Psoas muscle (tissue), 7 donors: ENCODE measurements at regions not wholly inside any gene's neighbourhood (a gene's known extent, or its start where the extent isn't known, plus 50 kb on each side); places are given as distances from the start of the nearest gene placed in this dataset.
"Not testable (repeated sequence)": the region's sequence is repeated elsewhere in the genome, so short reads cannot be mapped to it uniquely, and the experiment has no call there.

Experiments
- ATAC-seq, 4 donors: fragments of 200-7000 bp; cut with Tn5 transposase; one replicate each; pipeline ENCODE4 v1.9.1; 2020; ENCODE audit warnings: moderate library complexity in 3 of 4, mild to moderate bottlenecking in 2 of 4
- DNase-seq, 2 donors: peaks; one replicate each; pipeline ENCODE4 v3.0.0-alpha.2; 2020
- H3K27ac ChIP-seq: fragments of 200-600 bp; one replicate; pipeline ENCODE4 v1.8.0; 2022
- H3K27me3 ChIP-seq, 3 donors: fragments of 200-600 bp in 1 of 3; one replicate each; pipeline versions ENCODE4 v1.6.1 to v1.8.0; 2013 to 2022; ENCODE audit warnings: low read length in 2 of 3, mild to moderate bottlenecking in 2 of 3, moderate library complexity in 1 of 3; ENCODE audit not compliant: insufficient read depth in 3 of 3
- H3K36me3 ChIP-seq, 2 donors: fragments of 200-600 bp in 1 of 2; one replicate each; pipeline versions ENCODE4 v1.6.1 to v1.8.0; 2013 to 2022; ENCODE audit warnings: low read depth in 1 of 2, mild to moderate bottlenecking in 1 of 2, moderate library complexity in 1 of 2; ENCODE audit not compliant: insufficient read depth in 1 of 2
- H3K4me1 ChIP-seq: fragments of 200-600 bp; one replicate; pipeline ENCODE4 v1.8.0; 2022
- H3K4me3 ChIP-seq: fragments of 200-600 bp; one replicate; pipeline ENCODE4 v1.8.0; 2022; ENCODE audit warnings: mild to moderate bottlenecking
- H3K9me3 ChIP-seq: fragments of 200-600 bp; one replicate; pipeline ENCODE4 v1.8.0; 2022
- WGBS, 3 donors: extraction: QIAGEN DNeasy Blood & Tissue Kit; methylation state at CpG; one replicate each; pipeline versions ENCODE4 v1.1.6 to v1.1.7; 2013; 5-methylcytosine and 5-hydroxymethylcytosine counted together
- intact Hi-C, 2 donors: fragments of 100-400 bp; cut with DNase I; formaldehyde crosslinking; loops; one replicate each; pipeline versions ENCODE4 v1.11.0 to v1.14.2; 2022
- TF ChIP-seq, protein P1 (sequence below): fragments of 200-600 bp; IDR thresholded peaks from one replicate; pipeline ENCODE4 v1.8.0; 2022; ENCODE audit warnings: antibody characterized with exemption
- donor health status: healthy with polysubstance abuse.
- donor health status: DM: no; HTN: no; CAD: no; lungs with moderate emphysema.
- donor health status: Bipolar disorder and iron deficiency.
- donor health status: healthy.
- donor health status: DM: yes; HTN: yes; CAD: no.
- donor health status: DM: no; HTN: no; CAD: no.
- donor health status: DM: yes; HTN: yes; CAD: no.

DNA sequence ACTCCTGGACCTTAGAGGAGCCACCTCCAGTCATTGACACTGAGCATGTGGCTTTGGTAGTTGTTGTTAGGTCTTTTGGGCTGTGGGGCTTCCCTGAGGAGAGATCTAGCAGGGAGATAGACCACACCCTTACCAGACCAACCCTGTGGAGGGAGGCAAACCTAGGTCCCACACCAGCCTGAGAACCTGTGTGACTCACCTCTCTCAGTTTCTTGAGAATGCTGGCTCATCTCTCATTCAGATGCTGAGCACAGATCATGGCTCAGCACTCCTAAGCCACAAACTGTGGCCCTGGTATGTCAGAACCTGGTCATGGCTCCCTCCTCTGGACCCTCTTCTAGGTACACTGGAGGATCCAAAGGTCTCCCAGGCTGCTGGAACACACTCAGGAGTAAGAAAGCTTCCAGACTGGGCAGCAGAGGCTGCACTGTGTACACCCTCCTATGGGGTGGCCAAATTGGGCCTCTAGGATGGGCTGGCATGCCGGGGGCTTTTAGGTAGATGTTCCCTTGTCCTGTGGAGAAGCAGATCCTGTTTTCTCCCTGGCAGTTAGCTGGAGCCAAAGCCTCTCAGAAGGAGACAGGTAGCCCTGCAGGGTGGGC is 1294.5 kb downstream of the KHDRBS2 start:
- 65 to 77% (median 72%) methylated on average over 1 of the region's 1 CpG for WGBS, 3 donors
- H3K9me3 ChIP-seq, result no peaks in the 10 kb centered on the region
- intact Hi-C loops, result no loop called here
- DNase-seq, result no peak
- H3K27ac ChIP-seq, result no peak overlapping the region
- H3K4me1 ChIP-seq, result no peaks in the 10 kb centered on the region
- H3K4me3 ChIP-seq, result no peak overlapping the region
- no peaks in the 10 kb centered on the region for H3K27me3 ChIP-seq
- no peak for ATAC-seq
- TF ChIP-seq, protein P1, sequence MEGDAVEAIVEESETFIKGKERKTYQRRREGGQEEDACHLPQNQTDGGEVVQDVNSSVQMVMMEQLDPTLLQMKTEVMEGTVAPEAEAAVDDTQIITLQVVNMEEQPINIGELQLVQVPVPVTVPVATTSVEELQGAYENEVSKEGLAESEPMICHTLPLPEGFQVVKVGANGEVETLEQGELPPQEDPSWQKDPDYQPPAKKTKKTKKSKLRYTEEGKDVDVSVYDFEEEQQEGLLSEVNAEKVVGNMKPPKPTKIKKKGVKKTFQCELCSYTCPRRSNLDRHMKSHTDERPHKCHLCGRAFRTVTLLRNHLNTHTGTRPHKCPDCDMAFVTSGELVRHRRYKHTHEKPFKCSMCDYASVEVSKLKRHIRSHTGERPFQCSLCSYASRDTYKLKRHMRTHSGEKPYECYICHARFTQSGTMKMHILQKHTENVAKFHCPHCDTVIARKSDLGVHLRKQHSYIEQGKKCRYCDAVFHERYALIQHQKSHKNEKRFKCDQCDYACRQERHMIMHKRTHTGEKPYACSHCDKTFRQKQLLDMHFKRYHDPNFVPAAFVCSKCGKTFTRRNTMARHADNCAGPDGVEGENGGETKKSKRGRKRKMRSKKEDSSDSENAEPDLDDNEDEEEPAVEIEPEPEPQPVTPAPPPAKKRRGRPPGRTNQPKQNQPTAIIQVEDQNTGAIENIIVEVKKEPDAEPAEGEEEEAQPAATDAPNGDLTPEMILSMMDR, result no peak
- no peaks in the 10 kb centered on the region for H3K36me3 ChIP-seq

GRCh38 chr6:60952500-60952899 is 1333.5 kb downstream of the KHDRBS2 start:
- WGBS, 3 donors, result 58 to 73% (median 66%) methylated on average over 3 of the region's 3 CpGs
- no peaks in the 10 kb centered on the region for H3K4me1 ChIP-seq
- ATAC-seq (no peak), DNase-seq (no peak)
- TF ChIP-seq, protein P1, result no peak
- H3K36me3 ChIP-seq, result no peaks in the 10 kb centered on the region
- H3K9me3 ChIP-seq, result no peaks in the 10 kb centered on the region
- no peak overlapping the region for H3K27ac ChIP-seq
- intact Hi-C loops, result no loop called here
- H3K4me3 ChIP-seq, result no peak overlapping the region
- H3K27me3 ChIP-seq, result no peaks in the 10 kb centered on the region

DNA sequence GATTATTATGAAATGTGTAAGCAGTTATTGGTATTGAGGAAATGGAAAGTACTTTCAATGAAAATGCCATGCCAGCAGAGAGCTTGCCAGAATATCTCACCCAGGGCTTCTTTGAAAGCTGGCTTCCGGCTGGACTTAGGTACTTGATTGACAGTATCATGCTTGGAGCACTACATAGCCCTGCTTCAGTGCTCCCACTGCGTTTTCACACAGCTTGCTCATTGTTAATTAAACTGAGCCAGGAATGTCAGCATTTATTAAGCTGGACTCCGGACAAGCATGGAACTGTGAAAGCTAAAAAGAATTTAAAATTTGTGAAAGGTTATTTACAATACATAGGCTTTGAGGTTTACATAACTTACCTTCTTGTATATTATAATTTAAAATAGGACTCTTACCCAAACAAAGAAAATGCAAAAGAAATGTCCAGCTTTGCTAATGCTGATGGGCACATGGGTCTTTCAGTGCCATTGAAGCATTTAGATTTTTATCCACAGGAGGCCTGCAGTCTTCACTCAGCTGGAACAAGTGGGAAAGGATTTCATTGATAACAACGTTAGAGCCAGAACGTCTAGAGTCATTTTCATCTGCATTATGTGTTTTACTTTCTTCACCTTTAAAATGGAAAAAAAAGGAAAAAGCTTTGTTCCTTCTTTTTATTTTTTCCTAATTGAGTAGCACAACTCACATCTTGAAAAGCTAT is 1335.7 kb downstream of the KHDRBS2 start:
- ATAC-seq, H3K27ac ChIP-seq, H3K36me3 ChIP-seq, H3K4me3 ChIP-seq, DNase-seq, H3K27me3 ChIP-seq, intact Hi-C loops, H3K9me3 ChIP-seq, H3K4me1 ChIP-seq: not testable (repeated sequence)
- 27 to 38% (median 33%) methylated on average over 5 of the region's 5 CpGs for WGBS, 3 donors

DNA sequence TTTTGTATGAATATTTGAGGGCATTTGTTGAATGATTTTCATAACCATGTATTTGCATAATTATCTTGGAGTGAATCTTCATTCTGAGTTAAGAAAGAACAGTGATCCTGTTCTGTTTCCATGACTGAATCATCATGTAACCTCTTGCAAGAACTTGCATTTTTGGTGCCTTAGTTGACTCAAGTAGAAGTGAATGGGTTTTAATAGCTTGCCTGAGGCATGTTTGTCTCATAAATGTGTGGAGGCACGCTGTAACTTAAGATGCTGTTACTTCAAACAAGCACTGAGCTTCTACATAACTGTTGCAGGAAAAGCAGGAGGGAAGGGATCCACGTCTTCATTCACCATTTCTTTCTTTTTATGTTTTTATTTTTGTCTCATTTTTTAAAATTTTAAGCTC is 1338.6 kb downstream of the KHDRBS2 start:
- DNase-seq, H3K36me3 ChIP-seq, H3K4me1 ChIP-seq, H3K9me3 ChIP-seq, H3K27me3 ChIP-seq, H3K27ac ChIP-seq, intact Hi-C loops, H3K4me3 ChIP-seq, ATAC-seq: not testable (repeated sequence)
- WGBS, 3 donors, result 43 to 51% (median 50%) methylated on average over 2 of the region's 2 CpGs

GRCh38 chr6:60944803-60945202 is 1341.2 kb downstream of the KHDRBS2 start:
- H3K27me3 ChIP-seq, H3K4me1 ChIP-seq, DNase-seq, intact Hi-C loops, H3K9me3 ChIP-seq, H3K4me3 ChIP-seq, H3K27ac ChIP-seq, H3K36me3 ChIP-seq, ATAC-seq: not testable (repeated sequence)
- 88 to 98% (median 92%) methylated on average over 25 to 26 of the region's 26 CpGs for WGBS, 3 donors

GRCh38 chr6:60935970-60936369 is 1350.1 kb downstream of the KHDRBS2 start:
- H3K4me1 ChIP-seq, DNase-seq, H3K4me3 ChIP-seq, intact Hi-C loops, H3K9me3 ChIP-seq, H3K36me3 ChIP-seq, ATAC-seq, H3K27me3 ChIP-seq, H3K27ac ChIP-seq: not testable (repeated sequence)
- 57 to 81% (median 68%) methylated on average over 1 of the region's 1 CpG for WGBS, 3 donors

DNA sequence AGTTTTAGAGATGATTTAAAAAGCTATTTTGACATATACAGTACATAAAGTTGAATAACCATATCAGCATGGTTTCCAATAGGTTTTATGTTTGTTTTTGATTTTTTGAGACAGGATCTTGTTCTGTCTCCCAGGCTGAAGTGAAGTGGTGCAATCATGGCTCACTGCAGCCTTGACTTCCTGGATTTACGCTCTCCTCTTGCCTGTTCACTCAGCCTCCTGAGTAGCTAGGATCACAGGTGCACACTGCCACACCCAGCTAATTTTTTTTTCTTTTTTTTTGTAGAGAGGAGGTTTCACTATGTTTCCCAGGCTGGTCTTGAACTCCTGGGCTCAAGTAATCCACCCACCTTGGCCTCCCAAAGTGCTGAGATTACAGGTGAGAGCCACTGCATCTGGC is 1366.4 kb downstream of the KHDRBS2 start:
- H3K4me1 ChIP-seq, H3K27ac ChIP-seq, H3K4me3 ChIP-seq, ATAC-seq, DNase-seq, H3K36me3 ChIP-seq, intact Hi-C loops, H3K9me3 ChIP-seq, H3K27me3 ChIP-seq: not testable (repeated sequence)
- WGBS, 3 donors, result 73 to 91% (median 88%) methylated on average over 1 of the region's 1 CpG

GRCh38 chr6:60903860-60904259 is 1382.2 kb downstream of the KHDRBS2 start:
- DNase-seq, H3K27ac ChIP-seq, H3K27me3 ChIP-seq, H3K4me3 ChIP-seq, ATAC-seq, H3K9me3 ChIP-seq, H3K4me1 ChIP-seq, intact Hi-C loops, H3K36me3 ChIP-seq: not testable (repeated sequence)
- 78 to 84% (median 84%) methylated on average over 6 of the region's 6 CpGs for WGBS, 3 donors

DNA sequence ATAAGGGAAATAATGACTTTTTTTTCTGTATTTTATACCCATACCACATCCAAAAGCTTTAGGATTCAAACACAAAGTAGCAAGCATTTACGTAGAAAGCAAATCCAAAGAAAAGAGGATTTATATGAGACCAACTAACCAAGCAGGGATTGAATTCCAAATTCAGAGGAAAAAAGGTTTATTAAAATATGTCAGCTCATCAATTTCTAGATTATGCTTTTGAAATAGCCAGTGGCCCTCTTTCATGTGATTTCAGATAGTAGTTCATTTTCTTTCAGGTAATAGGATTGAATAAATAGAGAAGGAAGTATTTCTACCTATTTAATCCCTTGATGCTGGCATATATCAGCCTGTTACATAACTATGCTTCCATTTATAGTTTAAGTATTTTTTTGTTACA is 1392.7 kb downstream of the KHDRBS2 start:
- H3K9me3 ChIP-seq, ATAC-seq, intact Hi-C loops, H3K4me1 ChIP-seq, H3K27ac ChIP-seq, H3K4me3 ChIP-seq, H3K27me3 ChIP-seq, DNase-seq, H3K36me3 ChIP-seq: not testable (repeated sequence)
- WGBS, 3 donors, result 87 to 88% (median 88%) methylated on average over 1 of the region's 1 CpG
